ENCODE measurements at regions not wholly inside any gene's neighbourhood (a gene's known extent, or its start where the extent isn't known, plus 50 kb on each side); places are given as distances from the start of the nearest gene placed in this dataset.
"Not testable (repeated sequence)": the region's sequence is repeated elsewhere in the genome, so short reads cannot be mapped to it uniquely, and the experiment has no call there.

GRCh38 chr16:60640038-60640437 lies 1396.2 kb downstream of the CDH8 start:
- H4K20me1 ChIP-seq (ENCODE audit: control insufficient read depth, insufficient read depth): no peaks in the 10 kb centered on the region
- ATAC-seq (no peak), DNase-seq (ENCODE audit: low read depth, low spot score) (no peak), FAIRE-seq (no peak)
- POLR2A ChIA-PET: no interaction called here
- no peaks in the 10 kb centered on the region for H3K27me3 ChIP-seq (replicated peaks in 1 of 2; ENCODE audit: control insufficient read depth in 2 of 2, insufficient read depth in 2 of 2, low read length in 1 of 2)
- SMC1A ChIA-PET (ENCODE audit: uncharacterized antibody, unreplicated experiment): no interaction called here
- H3K79me2 ChIP-seq (ENCODE audit: control insufficient read depth, insufficient read depth, low read length): no peaks in the 10 kb centered on the region
- CTCF ChIA-PET: no interaction called here
- in situ Hi-C loops (cut with MboI): no loop called here
- no peaks in the 10 kb centered on the region for H3K36me3 ChIP-seq (ENCODE audit: control insufficient read depth in 2 of 2, insufficient read depth in 2 of 2, low read length in 1 of 2)
- RAD21 ChIA-PET (ENCODE audit: unreplicated experiment): no interaction called here
- no peak overlapping the region for H3K27ac ChIP-seq (ENCODE audit: control insufficient read depth, insufficient read depth)
- BruUV-seq (replicated peaks): no TSS peak
- H2AFZ ChIP-seq (ENCODE audit: control insufficient read depth, low read depth, low read length): no peak overlapping the region
- H3K4me1 ChIP-seq (ENCODE audit: control insufficient read depth, insufficient read depth, low read length): no peaks in the 10 kb centered on the region
- H3K9ac ChIP-seq (ENCODE audit: control insufficient read depth, insufficient read depth, low read length): no peak overlapping the region
- no peak for TF ChIP-seq DPF2 (IDR thresholded peaks at IDR 0.05)
- H3K4me2 ChIP-seq (ENCODE audit: control insufficient read depth, insufficient read depth): no peak overlapping the region
- H3K9me3 ChIP-seq (replicated peaks; ENCODE audit: control insufficient read depth, insufficient read depth, low read length): no peaks in the 10 kb centered on the region
- intact Hi-C loops (cut with micrococcal nuclease; ENCODE audit: unreplicated experiment): no loop called here
- no peak overlapping the region for H3K4me3 ChIP-seq
- 43% methylated on average over 3 of the region's 3 CpGs for WGBS (ENCODE audit: insufficient coverage, insufficient replicate concordance, low lambda C conversion rate, missing lambda C conversion rate)

GRCh38 chr16:60636636-60637035 lies 1399.6 kb downstream of the CDH8 start:
- H3K36me3 ChIP-seq (ENCODE audit: control insufficient read depth in 2 of 2, insufficient read depth in 2 of 2, low read length in 1 of 2); H3K79me2 ChIP-seq (ENCODE audit: control insufficient read depth, insufficient read depth, low read length); POLR2A ChIA-PET; H3K4me3 ChIP-seq; H3K9ac ChIP-seq (ENCODE audit: control insufficient read depth, insufficient read depth, low read length); H3K4me1 ChIP-seq (ENCODE audit: control insufficient read depth, insufficient read depth, low read length); BruUV-seq (replicated peaks); SMC1A ChIA-PET (ENCODE audit: uncharacterized antibody, unreplicated experiment); FAIRE-seq; H3K27me3 ChIP-seq (replicated peaks in 1 of 2; ENCODE audit: control insufficient read depth in 2 of 2, insufficient read depth in 2 of 2, low read length in 1 of 2); ATAC-seq; H3K4me2 ChIP-seq (ENCODE audit: control insufficient read depth, insufficient read depth); H3K9me3 ChIP-seq (replicated peaks; ENCODE audit: control insufficient read depth, insufficient read depth, low read length); RAD21 ChIA-PET (ENCODE audit: unreplicated experiment); DNase-seq (ENCODE audit: low read depth, low spot score); H2AFZ ChIP-seq (ENCODE audit: control insufficient read depth, low read depth, low read length); intact Hi-C loops (cut with micrococcal nuclease; ENCODE audit: unreplicated experiment); CTCF ChIA-PET; in situ Hi-C loops (cut with MboI); H3K27ac ChIP-seq (ENCODE audit: control insufficient read depth, insufficient read depth); H4K20me1 ChIP-seq (ENCODE audit: control insufficient read depth, insufficient read depth): not testable (repeated sequence)
- 40% methylated on average over 5 of the region's 5 CpGs for WGBS (ENCODE audit: insufficient coverage, insufficient replicate concordance, low lambda C conversion rate, missing lambda C conversion rate)

- Histone ChIP-seq H3K27me3 (replicated peaks in 1 of 2; ENCODE audit: control insufficient read depth in 2 of 2, insufficient read depth in 2 of 2, low read length in 1 of 2) (no peaks in the 10 kb centered on the region), H3K36me3 (ENCODE audit: control insufficient read depth in 2 of 2, insufficient read depth in 2 of 2, low read length in 1 of 2) (no peaks in the 10 kb centered on the region), H3K79me2 (ENCODE audit: control insufficient read depth, insufficient read depth, low read length) (no peaks in the 10 kb centered on the region), H2AFZ (ENCODE audit: control insufficient read depth, low read depth, low read length) (no peak overlapping the region), H3K4me2 (ENCODE audit: control insufficient read depth, insufficient read depth) (no peak overlapping the region), H3K9ac (ENCODE audit: control insufficient read depth, insufficient read depth, low read length) (no peak overlapping the region), H3K4me1 (ENCODE audit: control insufficient read depth, insufficient read depth, low read length) (no peaks in the 10 kb centered on the region), H3K27ac (ENCODE audit: control insufficient read depth, insufficient read depth) (no peak overlapping the region), H3K9me3 (replicated peaks; ENCODE audit: control insufficient read depth, insufficient read depth, low read length) (no peaks in the 10 kb centered on the region), H4K20me1 (ENCODE audit: control insufficient read depth, insufficient read depth) (no peaks in the 10 kb centered on the region), H3K4me3 (no peak overlapping the region)
- RAD21 ChIA-PET (ENCODE audit: unreplicated experiment): no interaction called here
- SMC1A ChIA-PET (ENCODE audit: uncharacterized antibody, unreplicated experiment): no interaction called here
- intact Hi-C loops (cut with micrococcal nuclease; ENCODE audit: unreplicated experiment) (no loop called here), in situ Hi-C loops (cut with MboI) (no loop called here)
- FAIRE-seq: no peak
- WGBS (ENCODE audit: insufficient coverage, insufficient replicate concordance, low lambda C conversion rate, missing lambda C conversion rate): 77% methylated on average over 5 of the region's 5 CpGs
- no peak for ATAC-seq
- BruUV-seq (replicated peaks): no TSS peak
- POLR2A ChIA-PET: no interaction called here
- no peak for DNase-seq (ENCODE audit: low read depth, low spot score)
- CTCF ChIA-PET: no interaction called here
- TF ChIP-seq ATF7 (IDR thresholded peaks at IDR 0.05; ENCODE audit: low read depth) (no peak), ZNF24 (IDR thresholded peaks at IDR 0.05) (no peak), RCOR1 (conservative IDR thresholded peaks at IDR 0.05; ENCODE audit: low read depth, low read length) (no peak), SRF (IDR thresholded peaks at IDR 0.05; ENCODE audit: low read depth in 2 of 2, low read length in 2 of 2) (no peak), FOXM1 (IDR thresholded peaks at IDR 0.05; ENCODE audit: low read depth, low read length) (no peak), TARDBP (IDR thresholded peaks at IDR 0.05; ENCODE audit: borderline replicate concordance) (no peak), BCL11A (IDR thresholded peaks at IDR 0.05; ENCODE audit: low read depth, low read length) (no peak), MAX (IDR thresholded peaks at IDR 0.05; ENCODE audit: low read depth, low read length) (no peak), CEBPZ (IDR thresholded peaks at IDR 0.05; ENCODE audit: low read depth, low read length) (no peak)
Observed at GRCh38 chr16:60636117-60636516, 1400.1 kb downstream of the CDH8 start.
